ENCODE measurements at regions not wholly inside any gene's neighbourhood (a gene's known extent, or its start where the extent isn't known, plus 50 kb on each side); places are given as distances from the start of the nearest gene placed in this dataset.

GRCh38 chr7:121560267-121560990 is 164.3 kb upstream of the FAM3C start:
- no peak overlapping the region for H3K27ac Mint-ChIP-seq (ENCODE audit: unreplicated experiment)
- no peak for DNase-seq (ENCODE audit: low read depth, low spot score)
- H3K4me1 Mint-ChIP-seq, result peaks cover 10% of the 10 kb centered on the region
- TF ChIP-seq CTCF (conservative IDR thresholded peaks at IDR 0.05), result no peak
- no peak overlapping the region for H3K4me3 Mint-ChIP-seq
- no peaks in the 10 kb centered on the region for H3K27me3 Mint-ChIP-seq (ENCODE audit: low read depth)
- H3K9me3 Mint-ChIP-seq, result no peaks in the 10 kb centered on the region
- no peaks in the 10 kb centered on the region for H3K36me3 Mint-ChIP-seq (ENCODE audit: low read depth)

GRCh38 chr7:121558288-121558687 is 162.2 kb upstream of the FAM3C start:
- peak; percentile 7 for DNase-seq (ENCODE audit: low read depth, low spot score)
- Mint-ChIP-seq H3K9me3 (no peaks in the 10 kb centered on the region), H3K36me3 (ENCODE audit: low read depth) (no peaks in the 10 kb centered on the region), H3K4me3 (no peak overlapping the region), H3K27ac (ENCODE audit: unreplicated experiment) (no peak overlapping the region), H3K27me3 (ENCODE audit: low read depth) (no peaks in the 10 kb centered on the region), H3K4me1 (peaks cover 10% of the 10 kb centered on the region)
- TF ChIP-seq CTCF (conservative IDR thresholded peaks at IDR 0.05), result no peak

GRCh38 chr7:121557034-121557892 is 161.2 kb upstream of the FAM3C start:
- no peak overlapping the region for H3K4me3 Mint-ChIP-seq
- H3K27ac Mint-ChIP-seq (ENCODE audit: unreplicated experiment), result no peak overlapping the region
- peaks cover 2% of the 10 kb centered on the region for H3K9me3 Mint-ChIP-seq
- no peaks in the 10 kb centered on the region for H3K36me3 Mint-ChIP-seq (ENCODE audit: low read depth)
- no peak for DNase-seq (ENCODE audit: low read depth, low spot score)
- H3K4me1 Mint-ChIP-seq, result peaks cover 10% of the 10 kb centered on the region
- no peak for TF ChIP-seq CTCF (conservative IDR thresholded peaks at IDR 0.05)
- H3K27me3 Mint-ChIP-seq (ENCODE audit: low read depth), result no peaks in the 10 kb centered on the region

- H3K36me3 Mint-ChIP-seq (ENCODE audit: low read depth), result no peaks in the 10 kb centered on the region
- H3K27me3 Mint-ChIP-seq (ENCODE audit: low read depth), result no peaks in the 10 kb centered on the region
- no peak for DNase-seq (ENCODE audit: low read depth, low spot score)
- H3K4me3 Mint-ChIP-seq, result no peak overlapping the region
- no peak for TF ChIP-seq CTCF (conservative IDR thresholded peaks at IDR 0.05)
- peaks cover 20% of the 10 kb centered on the region for H3K4me1 Mint-ChIP-seq
- H3K9me3 Mint-ChIP-seq, result peaks cover 2% of the 10 kb centered on the region
- no peak overlapping the region for H3K27ac Mint-ChIP-seq (ENCODE audit: unreplicated experiment)
Measured at GRCh38 chr7:121555558-121555957, 159.4 kb upstream of the FAM3C start.

- Mint-ChIP-seq H3K4me3 (no peak overlapping the region), H3K9me3 (peaks cover 11% of the 10 kb centered on the region), H3K27me3 (ENCODE audit: low read depth) (no peaks in the 10 kb centered on the region), H3K27ac (ENCODE audit: unreplicated experiment) (no peak overlapping the region), H3K4me1 (peaks cover 21% of the 10 kb centered on the region), H3K36me3 (ENCODE audit: low read depth) (peaks cover 2% of the 10 kb centered on the region)
- no peak for DNase-seq (ENCODE audit: low read depth, low spot score)
- TF ChIP-seq CTCF (conservative IDR thresholded peaks at IDR 0.05), result peak; percentile 93
Measured at GRCh38 chr7:121547544-121548092, 151.5 kb upstream of the FAM3C start.

Data from neural crest cell (in vitro differentiated cells).